ENCODE measurements at regions not wholly inside any gene's neighbourhood (a gene's known extent, or its start where the extent isn't known, plus 50 kb on each side); places are given as distances from the start of the nearest gene placed in this dataset.

DNA sequence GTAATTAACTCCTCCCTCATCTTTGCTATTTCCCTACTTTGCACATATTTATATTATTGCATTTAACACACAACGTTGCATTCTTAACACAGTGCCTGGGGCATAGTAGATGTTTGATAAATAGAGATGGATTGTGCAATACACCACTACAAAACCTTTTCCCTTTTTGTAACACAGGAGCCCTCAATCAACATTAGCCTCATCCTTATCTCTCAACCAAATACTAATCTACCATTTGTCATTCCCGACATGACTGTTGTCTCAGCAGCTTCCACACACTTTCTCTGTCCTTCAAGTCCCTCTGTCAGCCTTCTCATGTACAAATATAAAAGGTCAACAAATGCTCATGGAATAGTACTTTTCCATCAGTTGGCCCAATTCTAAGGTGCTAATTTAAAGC is 78.9 kb upstream of the KCNK2 start:
- Histone ChIP-seq H3K9me3 (ENCODE audit: control insufficient read depth in 4 of 4, low read length in 3 of 4) (no peaks in the 10 kb centered on the region), H3K27me3 (ENCODE audit: control insufficient read depth in 4 of 4, insufficient read depth in 4 of 4, low read length in 3 of 4) (no peaks in the 10 kb centered on the region), H3K4me3 (ENCODE audit: low read depth in 1 of 3, low read length in 3 of 3) (no peak overlapping the region), H3K27ac (ENCODE audit: low read depth in 1 of 2, low read length in 2 of 2) (no peak overlapping the region), H3K4me1 (ENCODE audit: control insufficient read depth in 4 of 4, insufficient read depth in 4 of 4, low read length in 3 of 4) (no peaks in the 10 kb centered on the region), H3K36me3 (ENCODE audit: control insufficient read depth in 4 of 4, insufficient read depth in 3 of 4, low read depth in 1 of 4, low read length in 3 of 4) (no peaks in the 10 kb centered on the region), H3K9ac (ENCODE audit: low read depth in 1 of 2, low read length in 2 of 2) (no peak overlapping the region)
- DNase-seq (ENCODE audit: low spot score): no peak
- TF ChIP-seq, protein P1, sequence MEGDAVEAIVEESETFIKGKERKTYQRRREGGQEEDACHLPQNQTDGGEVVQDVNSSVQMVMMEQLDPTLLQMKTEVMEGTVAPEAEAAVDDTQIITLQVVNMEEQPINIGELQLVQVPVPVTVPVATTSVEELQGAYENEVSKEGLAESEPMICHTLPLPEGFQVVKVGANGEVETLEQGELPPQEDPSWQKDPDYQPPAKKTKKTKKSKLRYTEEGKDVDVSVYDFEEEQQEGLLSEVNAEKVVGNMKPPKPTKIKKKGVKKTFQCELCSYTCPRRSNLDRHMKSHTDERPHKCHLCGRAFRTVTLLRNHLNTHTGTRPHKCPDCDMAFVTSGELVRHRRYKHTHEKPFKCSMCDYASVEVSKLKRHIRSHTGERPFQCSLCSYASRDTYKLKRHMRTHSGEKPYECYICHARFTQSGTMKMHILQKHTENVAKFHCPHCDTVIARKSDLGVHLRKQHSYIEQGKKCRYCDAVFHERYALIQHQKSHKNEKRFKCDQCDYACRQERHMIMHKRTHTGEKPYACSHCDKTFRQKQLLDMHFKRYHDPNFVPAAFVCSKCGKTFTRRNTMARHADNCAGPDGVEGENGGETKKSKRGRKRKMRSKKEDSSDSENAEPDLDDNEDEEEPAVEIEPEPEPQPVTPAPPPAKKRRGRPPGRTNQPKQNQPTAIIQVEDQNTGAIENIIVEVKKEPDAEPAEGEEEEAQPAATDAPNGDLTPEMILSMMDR (IDR thresholded peaks at IDR 0.05; ENCODE audit: low read depth, low read length, missing input control): no peak
- TF ChIP-seq EGR1 (IDR thresholded peaks at IDR 0.05; ENCODE audit: low read depth in 2 of 2): no peak
- no peak for TF ChIP-seq SP1 (IDR thresholded peaks at IDR 0.05)
- TF ChIP-seq FOXA2 (IDR thresholded peaks at IDR 0.05): no peak
- TF ChIP-seq HNF4G (IDR thresholded peaks at IDR 0.05): no peak
- no peak for TF ChIP-seq YY1 (IDR thresholded peaks at IDR 0.05)
- no peak for TF ChIP-seq HNF4A (conservative IDR thresholded peaks at IDR 0.05)
- no peak for TF ChIP-seq JUND (IDR thresholded peaks at IDR 0.05)
- no peak for TF ChIP-seq NR2F2 (IDR thresholded peaks at IDR 0.05)
- TF ChIP-seq RXRA (IDR thresholded peaks at IDR 0.05): no peak
- TF ChIP-seq, protein P2, sequence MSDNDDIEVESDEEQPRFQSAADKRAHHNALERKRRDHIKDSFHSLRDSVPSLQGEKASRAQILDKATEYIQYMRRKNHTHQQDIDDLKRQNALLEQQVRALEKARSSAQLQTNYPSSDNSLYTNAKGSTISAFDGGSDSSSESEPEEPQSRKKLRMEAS (IDR thresholded peaks at IDR 0.05): no peak
- no peak for TF ChIP-seq RAD21 (IDR thresholded peaks at IDR 0.05)
- TF ChIP-seq FOXA1 (IDR thresholded peaks at IDR 0.05): no peak
- 55% methylated on average over 2 of the region's 2 CpGs for WGBS

DNA sequence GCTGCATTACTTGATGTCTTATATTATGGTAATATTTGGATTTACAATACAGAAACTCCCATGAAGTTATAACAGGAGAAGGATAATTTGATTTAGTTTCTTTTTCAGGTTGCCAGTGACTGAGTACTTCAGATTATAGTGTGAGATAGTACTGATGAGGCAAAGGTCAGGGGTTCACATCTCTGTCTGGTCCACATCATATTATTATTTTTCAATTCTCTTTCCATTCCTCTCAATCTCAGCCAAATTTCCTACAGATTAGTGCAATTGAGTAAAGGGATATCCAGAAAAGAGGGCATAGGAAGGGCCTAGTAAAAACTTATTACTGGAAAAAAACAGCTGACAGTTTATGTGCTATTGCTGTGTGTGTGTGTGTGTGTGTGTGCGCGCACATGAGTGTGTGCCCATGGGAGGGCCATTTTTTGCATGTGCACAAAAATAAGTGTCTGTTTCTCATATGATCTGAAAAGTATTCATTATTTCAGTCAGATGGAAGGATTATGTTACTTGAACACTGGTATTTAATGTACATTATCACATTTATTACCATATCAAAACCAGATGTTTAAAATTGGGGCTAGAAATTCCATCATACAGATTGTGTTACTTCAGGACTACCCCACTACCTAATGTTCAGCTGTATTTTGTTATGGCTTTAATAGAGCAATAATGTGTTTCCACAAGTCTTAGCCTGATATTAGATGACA is 78.3 kb upstream of the KCNK2 start:
- TF ChIP-seq FOXA1 (IDR thresholded peaks at IDR 0.05): no peak
- no peak for TF ChIP-seq HNF4A (conservative IDR thresholded peaks at IDR 0.05)
- TF ChIP-seq YY1 (IDR thresholded peaks at IDR 0.05): no peak
- TF ChIP-seq FOXA2 (IDR thresholded peaks at IDR 0.05): no peak
- TF ChIP-seq, protein P2 (IDR thresholded peaks at IDR 0.05): no peak
- no peak for TF ChIP-seq JUND (IDR thresholded peaks at IDR 0.05)
- TF ChIP-seq RXRA (IDR thresholded peaks at IDR 0.05): no peak
- TF ChIP-seq, protein P3, sequence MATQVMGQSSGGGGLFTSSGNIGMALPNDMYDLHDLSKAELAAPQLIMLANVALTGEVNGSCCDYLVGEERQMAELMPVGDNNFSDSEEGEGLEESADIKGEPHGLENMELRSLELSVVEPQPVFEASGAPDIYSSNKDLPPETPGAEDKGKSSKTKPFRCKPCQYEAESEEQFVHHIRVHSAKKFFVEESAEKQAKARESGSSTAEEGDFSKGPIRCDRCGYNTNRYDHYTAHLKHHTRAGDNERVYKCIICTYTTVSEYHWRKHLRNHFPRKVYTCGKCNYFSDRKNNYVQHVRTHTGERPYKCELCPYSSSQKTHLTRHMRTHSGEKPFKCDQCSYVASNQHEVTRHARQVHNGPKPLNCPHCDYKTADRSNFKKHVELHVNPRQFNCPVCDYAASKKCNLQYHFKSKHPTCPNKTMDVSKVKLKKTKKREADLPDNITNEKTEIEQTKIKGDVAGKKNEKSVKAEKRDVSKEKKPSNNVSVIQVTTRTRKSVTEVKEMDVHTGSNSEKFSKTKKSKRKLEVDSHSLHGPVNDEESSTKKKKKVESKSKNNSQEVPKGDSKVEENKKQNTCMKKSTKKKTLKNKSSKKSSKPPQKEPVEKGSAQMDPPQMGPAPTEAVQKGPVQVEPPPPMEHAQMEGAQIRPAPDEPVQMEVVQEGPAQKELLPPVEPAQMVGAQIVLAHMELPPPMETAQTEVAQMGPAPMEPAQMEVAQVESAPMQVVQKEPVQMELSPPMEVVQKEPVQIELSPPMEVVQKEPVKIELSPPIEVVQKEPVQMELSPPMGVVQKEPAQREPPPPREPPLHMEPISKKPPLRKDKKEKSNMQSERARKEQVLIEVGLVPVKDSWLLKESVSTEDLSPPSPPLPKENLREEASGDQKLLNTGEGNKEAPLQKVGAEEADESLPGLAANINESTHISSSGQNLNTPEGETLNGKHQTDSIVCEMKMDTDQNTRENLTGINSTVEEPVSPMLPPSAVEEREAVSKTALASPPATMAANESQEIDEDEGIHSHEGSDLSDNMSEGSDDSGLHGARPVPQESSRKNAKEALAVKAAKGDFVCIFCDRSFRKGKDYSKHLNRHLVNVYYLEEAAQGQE (IDR thresholded peaks at IDR 0.05): no peak
- TF ChIP-seq TAF1 (conservative IDR thresholded peaks at IDR 0.05): no peak
- no peak for TF ChIP-seq GABPA (IDR thresholded peaks at IDR 0.05 in 1 of 2, conservative IDR thresholded peaks at IDR 0.05 in 1 of 2)
- TF ChIP-seq, protein P1 (IDR thresholded peaks at IDR 0.05; ENCODE audit: low read depth, low read length, missing input control): no peak
- TF ChIP-seq EGR1 (IDR thresholded peaks at IDR 0.05; ENCODE audit: low read depth in 2 of 2): no peak
- TF ChIP-seq SP1 (IDR thresholded peaks at IDR 0.05): no peak
- TF ChIP-seq HNF4G (IDR thresholded peaks at IDR 0.05): no peak
- TF ChIP-seq NR2F2 (IDR thresholded peaks at IDR 0.05): no peak
- Histone ChIP-seq H3K4me1 (ENCODE audit: control insufficient read depth in 4 of 4, insufficient read depth in 4 of 4, low read length in 3 of 4) (no peaks in the 10 kb centered on the region), H3K9me3 (ENCODE audit: control insufficient read depth in 4 of 4, low read length in 3 of 4) (no peaks in the 10 kb centered on the region), H3K4me3 (ENCODE audit: low read depth in 1 of 3, low read length in 3 of 3) (no peak overlapping the region), H3K27ac (ENCODE audit: low read depth in 1 of 2, low read length in 2 of 2) (no peak overlapping the region), H3K9ac (ENCODE audit: low read depth in 1 of 2, low read length in 2 of 2) (no peak overlapping the region), H3K27me3 (ENCODE audit: control insufficient read depth in 4 of 4, insufficient read depth in 4 of 4, low read length in 3 of 4) (no peaks in the 10 kb centered on the region), H3K36me3 (ENCODE audit: control insufficient read depth in 4 of 4, insufficient read depth in 3 of 4, low read depth in 1 of 4, low read length in 3 of 4) (no peaks in the 10 kb centered on the region)
- no peak for DNase-seq (ENCODE audit: low spot score)
- over 99% methylated on average over 2 of the region's 2 CpGs for WGBS

All from liver (tissue), 8 donors.